Loucy (cell line): ENCODE measurements at regions not wholly inside any gene's neighbourhood (a gene's known extent, or its start where the extent isn't known, plus 50 kb on each side); places are given as distances from the start of the nearest gene placed in this dataset.

Source experiments
- H2AFZ ChIP-seq: fragments of 200-600 bp; sonication (generic); 2 replicates; pipeline ENCODE4 v1.6.0; 2016; ENCODE audit warnings: antibody characterized with exemption, mild to moderate bottlenecking, low read length, moderate library complexity
- H3F3A ChIP-seq: fragments of 200-600 bp; 2 replicates; pipeline ENCODE4 v1.6.0; 2016; ENCODE audit warnings: antibody characterized with exemption, low read depth, mild to moderate bottlenecking
- H3K27me3 ChIP-seq: fragments of 200-600 bp; sonication (generic); 2 replicates; pipeline ENCODE4 v1.6.1; 2014; ENCODE audit warnings: low read length, mild to moderate bottlenecking; ENCODE audit not compliant: insufficient read depth, poor library complexity, severe bottlenecking
- H3K36me3 ChIP-seq: fragments of 200-600 bp; sonication (generic); 2 replicates; pipeline ENCODE4 v1.6.1; 2016; ENCODE audit warnings: low read length; ENCODE audit not compliant: insufficient read depth
- H3K4me1 ChIP-seq: fragments of 200-600 bp; sonication (generic); 2 replicates; pipeline ENCODE4 v1.5.1; 2014; ENCODE audit warnings: low read length, mild to moderate bottlenecking; ENCODE audit not compliant: insufficient read depth, poor library complexity, severe bottlenecking
- H3K4me2 ChIP-seq: fragments of 200-600 bp; sonication (generic); 2 replicates; pipeline ENCODE4 v1.6.0; 2014; ENCODE audit warnings: antibody characterized with exemption, low read length, low read depth, mild to moderate bottlenecking; ENCODE audit not compliant: poor library complexity, severe bottlenecking
- H3K4me3 ChIP-seq: fragments of 200-600 bp; sonication (generic); 2 replicates; pipeline ENCODE4 v1.5.1; 2014; ENCODE audit warnings: low read length, mild to moderate bottlenecking, mixed read lengths; ENCODE audit not compliant: poor library complexity, severe bottlenecking
- H3K79me2 ChIP-seq: fragments of 200-600 bp; sonication (generic); 2 replicates; pipeline ENCODE4 v1.6.1; 2014; ENCODE audit warnings: low read length; ENCODE audit not compliant: insufficient read depth
- H3K9ac ChIP-seq: fragments of 200-600 bp; sonication (generic); 2 replicates; pipeline ENCODE4 v1.6.0; 2014; ENCODE audit warnings: mild to moderate bottlenecking, low read depth, low read length, moderate library complexity; ENCODE audit not compliant: poor library complexity, severe bottlenecking
- H3K9me2 ChIP-seq: fragments of 200-600 bp; sonication (generic); replicated peaks from 2 replicates; pipeline ENCODE4 v1.6.1; 2016; ENCODE audit warnings: low read depth, low read length, mixed read lengths
- H3K9me3 ChIP-seq: fragments of 200-600 bp; sonication (generic); 2 replicates; pipeline ENCODE4 v1.6.1; 2014; ENCODE audit warnings: mild to moderate bottlenecking, antibody characterized with exemption, low read length, low read depth; ENCODE audit not compliant: insufficient read depth
- H4K20me1 ChIP-seq: fragments of 200-600 bp; sonication (generic); 2 replicates; pipeline ENCODE4 v1.6.0; 2014; ENCODE audit warnings: antibody characterized with exemption, low read length, mild to moderate bottlenecking; ENCODE audit not compliant: insufficient read depth, poor library complexity, severe bottlenecking
- CTCF ChIP-seq: fragments of 200-600 bp; sonication (generic); conservative IDR thresholded peaks from 2 replicates; pipeline ENCODE4 v1.5.1; 2014; ENCODE audit warnings: mild to moderate bottlenecking, antibody characterized with exemption, low read length
- EZH2phosphoT487 ChIP-seq: fragments of 200-600 bp; IDR thresholded peaks from 2 replicates; pipeline ENCODE4 v1.6.1; 2018; ENCODE audit warnings: antibody characterized with exemption, mild to moderate bottlenecking, moderate library complexity, borderline replicate concordance

- Histone ChIP-seq H3K36me3 (no peaks in the 10 kb centered on the region), H3K4me1 (no peaks in the 10 kb centered on the region), H3K9ac (no peak overlapping the region), H3K27me3 (no peaks in the 10 kb centered on the region), H3F3A (no peaks in the 10 kb centered on the region), H4K20me1 (no peaks in the 10 kb centered on the region), H3K4me2 (no peak overlapping the region), H3K79me2 (no peaks in the 10 kb centered on the region), H3K9me3 (no peaks in the 10 kb centered on the region), H3K4me3 (no peak overlapping the region), H3K9me2 (no peaks in the 10 kb centered on the region), H2AFZ (no peak overlapping the region)
- no peak for TF ChIP-seq EZH2phosphoT487
- no peak for TF ChIP-seq CTCF
These were observed 109.4 kb upstream of the NEDD9 start for GRCh38 chr6:11341867-11342266.

- H3K9me3 ChIP-seq = no peaks in the 10 kb centered on the region
- no peaks in the 10 kb centered on the region for H3K36me3 ChIP-seq
- H3K4me2 ChIP-seq = no peak overlapping the region
- H3K4me3 ChIP-seq = no peak overlapping the region
- H3F3A ChIP-seq = no peaks in the 10 kb centered on the region
- H4K20me1 ChIP-seq = no peaks in the 10 kb centered on the region
- no peak overlapping the region for H2AFZ ChIP-seq
- H3K9ac ChIP-seq = no peak overlapping the region
- no peaks in the 10 kb centered on the region for H3K27me3 ChIP-seq
- no peaks in the 10 kb centered on the region for H3K9me2 ChIP-seq
- H3K79me2 ChIP-seq = no peaks in the 10 kb centered on the region
- no peaks in the 10 kb centered on the region for H3K4me1 ChIP-seq
- TF ChIP-seq EZH2phosphoT487 (no peak), CTCF (no peak)
These were observed 108.8 kb upstream of the NEDD9 start for GRCh38 chr6:11341303-11341702.

GRCh38 chr6:11339380-11339779, 106.9 kb upstream of the NEDD9 start:
- no peaks in the 10 kb centered on the region for H3K79me2 ChIP-seq
- no peaks in the 10 kb centered on the region for H3K9me2 ChIP-seq
- no peaks in the 10 kb centered on the region for H3K36me3 ChIP-seq
- no peak overlapping the region for H3K4me3 ChIP-seq
- H2AFZ ChIP-seq = no peak overlapping the region
- TF ChIP-seq CTCF (no peak), EZH2phosphoT487 (no peak)
- no peaks in the 10 kb centered on the region for H3K4me1 ChIP-seq
- H3K27me3 ChIP-seq = no peaks in the 10 kb centered on the region
- no peaks in the 10 kb centered on the region for H3F3A ChIP-seq
- no peak overlapping the region for H3K4me2 ChIP-seq
- no peaks in the 10 kb centered on the region for H3K9me3 ChIP-seq
- H4K20me1 ChIP-seq = no peaks in the 10 kb centered on the region
- no peak overlapping the region for H3K9ac ChIP-seq
